ENCODE measurements at regions not wholly inside any gene's neighbourhood (a gene's known extent, or its start where the extent isn't known, plus 50 kb on each side); places are given as distances from the start of the nearest gene placed in this dataset.

DNA sequence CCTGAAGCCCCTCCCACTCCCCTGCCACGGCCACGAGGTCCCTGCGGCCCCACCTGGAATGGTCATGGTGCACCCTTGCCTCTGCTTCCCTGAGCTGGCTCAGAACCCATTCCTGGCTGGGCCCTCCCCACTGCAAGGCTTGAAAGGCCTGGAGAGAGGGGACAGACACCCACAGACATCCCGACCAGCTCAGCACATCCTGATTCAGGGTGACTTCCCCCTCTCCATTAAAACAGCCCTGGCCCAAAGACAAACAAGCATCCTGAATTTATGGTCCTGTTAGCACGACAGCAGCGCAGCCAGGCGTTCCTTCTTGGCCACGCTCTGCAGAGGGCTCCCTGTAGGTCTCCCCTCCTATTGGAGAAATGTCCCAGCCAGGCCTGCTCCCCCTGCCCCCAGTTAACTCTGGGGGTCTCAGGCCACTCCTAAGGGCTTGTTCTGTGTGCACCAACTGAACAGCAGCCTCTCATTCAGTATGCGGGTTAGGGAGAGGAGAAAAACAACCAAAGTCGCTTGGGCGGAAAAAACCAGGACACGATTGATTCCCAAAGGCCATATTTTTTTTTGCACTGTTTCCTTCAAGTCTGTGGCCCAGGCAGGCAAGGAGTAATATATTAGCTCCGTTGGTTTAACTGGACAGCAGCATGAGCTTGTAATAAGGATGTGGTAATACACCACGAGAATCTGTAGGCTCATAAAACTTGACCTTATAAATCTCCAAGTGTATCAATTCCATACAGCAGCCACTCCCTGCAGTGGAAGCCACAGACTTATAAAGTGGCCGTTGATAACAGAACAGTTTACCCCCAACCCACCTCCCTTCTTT is 106.7 kb upstream of the MSX1 start:
- TF ChIP-seq, protein P1, sequence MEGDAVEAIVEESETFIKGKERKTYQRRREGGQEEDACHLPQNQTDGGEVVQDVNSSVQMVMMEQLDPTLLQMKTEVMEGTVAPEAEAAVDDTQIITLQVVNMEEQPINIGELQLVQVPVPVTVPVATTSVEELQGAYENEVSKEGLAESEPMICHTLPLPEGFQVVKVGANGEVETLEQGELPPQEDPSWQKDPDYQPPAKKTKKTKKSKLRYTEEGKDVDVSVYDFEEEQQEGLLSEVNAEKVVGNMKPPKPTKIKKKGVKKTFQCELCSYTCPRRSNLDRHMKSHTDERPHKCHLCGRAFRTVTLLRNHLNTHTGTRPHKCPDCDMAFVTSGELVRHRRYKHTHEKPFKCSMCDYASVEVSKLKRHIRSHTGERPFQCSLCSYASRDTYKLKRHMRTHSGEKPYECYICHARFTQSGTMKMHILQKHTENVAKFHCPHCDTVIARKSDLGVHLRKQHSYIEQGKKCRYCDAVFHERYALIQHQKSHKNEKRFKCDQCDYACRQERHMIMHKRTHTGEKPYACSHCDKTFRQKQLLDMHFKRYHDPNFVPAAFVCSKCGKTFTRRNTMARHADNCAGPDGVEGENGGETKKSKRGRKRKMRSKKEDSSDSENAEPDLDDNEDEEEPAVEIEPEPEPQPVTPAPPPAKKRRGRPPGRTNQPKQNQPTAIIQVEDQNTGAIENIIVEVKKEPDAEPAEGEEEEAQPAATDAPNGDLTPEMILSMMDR (IDR thresholded peaks at IDR 0.05): no peak
- TF ChIP-seq POLR2A (IDR thresholded peaks at IDR 0.05): no peak
